B cell (primary cell): ENCODE measurements at regions not wholly inside any gene's neighbourhood (a gene's known extent, or its start where the extent isn't known, plus 50 kb on each side); places are given as distances from the start of the nearest gene placed in this dataset.
A peak's percentile ranks its signal among the peaks of the same experiment; 100 is the strongest.

ENCODE experiments used
- ATAC-seq: fragments of 200-7000 bp; cut with Tn5 transposase; one replicate; pipeline ENCODE4 v1.10.0; 2021; ENCODE audit warnings: low read depth, mild to moderate bottlenecking, moderate number of reproducible peaks, moderate library complexity
- CTCF ChIA-PET: fragments of 350-600 bp; sonication (Branson Sonifier 250); formaldehyde crosslinking; loops from one replicate; lab custom pipeline; 2021; ENCODE audit warnings: antibody characterized with exemption, inconsistent platforms; lab: Charles Lee
- POLR2A ChIA-PET: fragments of 350-600 bp; sonication (Branson Sonifier 250); formaldehyde crosslinking; loops from one replicate; lab custom pipeline; 2021; ENCODE audit warnings: antibody characterized with exemption; lab: Charles Lee
- DNase-seq: peaks from one replicate; pipeline ENCODE4 v3.0.0; 2013
- H2AFZ ChIP-seq: 2 replicates; pipeline ENCODE4 v1.6.1; 2012; ENCODE audit warnings: mild to moderate bottlenecking, low read depth, low read length; ENCODE audit not compliant: insufficient read depth, poor library complexity, severe bottlenecking
- H3K27ac ChIP-seq, 2 donors: 1 replicate in 1 of 2; 2 replicates in 1 of 2; pipeline ENCODE4 v1.5.1; 2012 to 2013; ENCODE audit warnings: low read length in 2 of 2, mild to moderate bottlenecking in 2 of 2, moderate library complexity in 1 of 2
- H3K27me3 ChIP-seq, 4 experiments: fragments of 200-600 bp in 1 of 4; sonication (generic) in 1 of 4; replicated peaks in 1 of 4; 1 replicate in 2 of 4; 2 replicates in 2 of 4; pipeline versions ENCODE4 v1.6.1 to v1.7.0; 2013 to 2016; ENCODE audit warnings: low read length in 3 of 4, mild to moderate bottlenecking in 2 of 4, mixed read lengths in 1 of 4, moderate library complexity in 1 of 4; ENCODE audit not compliant: insufficient read depth in 4 of 4, control insufficient read depth in 3 of 4; ENCODE audit errors: control extremely low read depth in 1 of 4
- H3K36me3 ChIP-seq, 2 experiments: replicated peaks in 1 of 2; 1 replicate in 1 of 2; 2 replicates in 1 of 2; pipeline versions ENCODE4 v1.6.1 to v1.7.1; 2013; ENCODE audit warnings: low read length in 1 of 2; ENCODE audit not compliant: insufficient read depth in 2 of 2, control insufficient read depth in 1 of 2; ENCODE audit errors: control extremely low read depth in 1 of 2, extremely low read depth in 1 of 2
- H3K4me1 ChIP-seq, 2 donors: fragments of 200-600 bp in 1 of 2; sonication (generic) in 1 of 2; 1 replicate in 1 of 2; 2 replicates in 1 of 2; pipeline versions ENCODE4 v1.5.1 to v1.6.1; 2013 to 2017; ENCODE audit warnings: low read length in 2 of 2; ENCODE audit not compliant: control insufficient read depth in 2 of 2, insufficient read depth in 2 of 2
- H3K4me2 ChIP-seq: replicated peaks from 2 replicates; pipeline ENCODE3; 2012; ENCODE audit warnings: mild to moderate bottlenecking, low read depth, low read length; ENCODE audit not compliant: poor library complexity, severe bottlenecking
- H3K4me3 ChIP-seq, 5 experiments: fragments of 200-600 bp in 1 of 5; sonication (generic) in 1 of 5; 1 replicate in 3 of 5; 2 replicates in 2 of 5; pipeline versions ENCODE4 v1.5.1 to v1.7.0; 2011 to 2016; ENCODE audit warnings: low read length in 4 of 5, mild to moderate bottlenecking in 4 of 5, low read depth in 2 of 5, control low read depth in 1 of 5, moderate library complexity in 1 of 5; ENCODE audit not compliant: insufficient read depth in 1 of 5; ENCODE audit errors: control extremely low read depth in 1 of 5, extremely low read depth in 1 of 5
- H3K79me2 ChIP-seq: fragments of 200-600 bp; sonication (generic); one replicate; pipeline ENCODE4 v1.6.0; 2016; ENCODE audit warnings: low read length; ENCODE audit not compliant: control insufficient read depth, insufficient read depth
- H3K9ac ChIP-seq: fragments of 200-600 bp; sonication (generic); 2 replicates; pipeline ENCODE4 v1.6.1; 2017; ENCODE audit warnings: mild to moderate bottlenecking, low read length, moderate library complexity
- H3K9me3 ChIP-seq, 3 donors: one replicate each; pipeline versions ENCODE4 v1.6.1 to v1.7.1; 2013; ENCODE audit warnings: low read length in 2 of 3; ENCODE audit not compliant: control insufficient read depth in 2 of 3, insufficient read depth in 1 of 3; ENCODE audit errors: control extremely low read depth in 1 of 3
- H4K20me1 ChIP-seq: 2 replicates; pipeline ENCODE4 v1.6.0; 2012; ENCODE audit warnings: mild to moderate bottlenecking, low read length; ENCODE audit not compliant: insufficient read depth, control insufficient read depth, poor library complexity, severe bottlenecking
- H3K27ac Mint-ChIP-seq: one replicate; pipeline ENCODE4 v1.8.0; 2021; ENCODE audit warnings: mixed read lengths
- H3K27me3 Mint-ChIP-seq: one replicate; pipeline ENCODE4 v1.8.0; 2021; ENCODE audit warnings: mixed read lengths
- H3K4me1 Mint-ChIP-seq: one replicate; pipeline ENCODE4 v1.8.0; 2021; ENCODE audit warnings: mixed read lengths
- H3K4me3 Mint-ChIP-seq: one replicate; pipeline ENCODE4 v1.8.0; 2021; ENCODE audit warnings: mixed read lengths
- H3K9me3 Mint-ChIP-seq: one replicate; pipeline ENCODE4 v1.8.0; 2022; ENCODE audit warnings: mixed read lengths; ENCODE audit not compliant: insufficient read depth
- CTCF ChIP-seq: fragments of 200-600 bp; IDR thresholded peaks from one replicate; pipeline ENCODE4 v1.8.0; 2022; ENCODE audit warnings: antibody characterized with exemption, mild to moderate bottlenecking
- EZH2 ChIP-seq: IDR thresholded peaks from 2 replicates; pipeline ENCODE4 v1.6.1; 2012; ENCODE audit warnings: borderline replicate concordance, low read depth, mild to moderate bottlenecking, moderate library complexity, low read length; ENCODE audit not compliant: insufficient read depth, poor library complexity, severe bottlenecking
- WGBS: methylation state at CpG from one replicate; pipeline ENCODE4 v1.1.5; 2013; ENCODE audit warnings: missing lambda C conversion rate; ENCODE audit not compliant: insufficient coverage; 5-methylcytosine and 5-hydroxymethylcytosine counted together
- intact Hi-C: fragments of 100-400 bp; cut with micrococcal nuclease; formaldehyde crosslinking; loops from one replicate; pipeline ENCODE4 v1.10.0; 2022

- no peaks in the 10 kb centered on the region for H4K20me1 ChIP-seq
- H3K4me1 ChIP-seq: no peaks in the 10 kb centered on the region
- H3K79me2 ChIP-seq: no peaks in the 10 kb centered on the region
- no peak overlapping the region for H3K4me2 ChIP-seq
- ChIA-PET POLR2A (no interaction called here), CTCF (interaction anchor here (0.7 to 2.4 kb wide), 7 partner anchors 11 to 717 kb away, joined by 3 to 8 read pairs (median 4); no protein-coding TSS in a partner anchor)
- H3K9me3 Mint-ChIP-seq: no peaks in the 10 kb centered on the region
- H3K27me3 Mint-ChIP-seq: peaks cover 13% of the 10 kb centered on the region
- no peaks in the 10 kb centered on the region for H3K9me3 ChIP-seq
- H3K36me3 ChIP-seq: no peaks in the 10 kb centered on the region
- no peak overlapping the region for H3K4me3 ChIP-seq
- H3K27me3 ChIP-seq: no peaks in the 10 kb centered on the region
- no peak overlapping the region for H3K27ac Mint-ChIP-seq
- intact Hi-C loops: loop anchor here (5.0 to 10.0 kb wide), 2 partner anchors 471 to 713 kb away; no protein-coding TSS in a partner anchor
- TF ChIP-seq CTCF: peak; percentile 50
- no peak for TF ChIP-seq EZH2
- peak; percentile 46 for DNase-seq
- peak overlapping the region; percentile 22 for H2AFZ ChIP-seq
- ATAC-seq: no peak
- no peak overlapping the region for H3K27ac ChIP-seq
- H3K4me3 Mint-ChIP-seq: no peak overlapping the region
- H3K4me1 Mint-ChIP-seq: no peaks in the 10 kb centered on the region
- no peak overlapping the region for H3K9ac ChIP-seq
- 3% methylated on average over 10 of the region's 15 CpGs for WGBS
These were observed 132.7 kb upstream of the RCN1 start for GRCh38 chr11:31958076-31958735.

- no peak overlapping the region for H3K4me2 ChIP-seq
- intact Hi-C loops: loop anchor here (5.0 to 10.0 kb wide), 2 partner anchors 470 to 713 kb away; no protein-coding TSS in a partner anchor
- peak overlapping the region; percentile 22 for H2AFZ ChIP-seq
- Mint-ChIP-seq H3K4me3 (no peak overlapping the region), H3K9me3 (no peaks in the 10 kb centered on the region), H3K27ac (no peak overlapping the region), H3K27me3 (peaks cover 13% of the 10 kb centered on the region), H3K4me1 (no peaks in the 10 kb centered on the region)
- no peak overlapping the region for H3K9ac ChIP-seq
- TF ChIP-seq EZH2 (no peak), CTCF (no peak)
- no peaks in the 10 kb centered on the region for H3K27me3 ChIP-seq
- no peaks in the 10 kb centered on the region for H4K20me1 ChIP-seq
- no peak overlapping the region for H3K4me3 ChIP-seq
- H3K27ac ChIP-seq: no peak overlapping the region
- no peak for ATAC-seq
- no peaks in the 10 kb centered on the region for H3K36me3 ChIP-seq
- POLR2A ChIA-PET: no interaction called here
- no peaks in the 10 kb centered on the region for H3K4me1 ChIP-seq
- no peak for DNase-seq
- 89% methylated on average over 6 of the region's 7 CpGs for WGBS
- H3K9me3 ChIP-seq: no peaks in the 10 kb centered on the region
- CTCF ChIA-PET: interaction anchor here (0.7 to 2.4 kb wide), 6 partner anchors 11 to 716 kb away, joined by 3 to 8 read pairs (median 5); no protein-coding TSS in a partner anchor
- no peaks in the 10 kb centered on the region for H3K79me2 ChIP-seq
These were observed 133.2 kb upstream of the RCN1 start for GRCh38 chr11:31957674-31958073.
